ENCODE measurements at regions not wholly inside any gene's neighbourhood (a gene's known extent, or its start where the extent isn't known, plus 50 kb on each side); places are given as distances from the start of the nearest gene placed in this dataset.

DNA sequence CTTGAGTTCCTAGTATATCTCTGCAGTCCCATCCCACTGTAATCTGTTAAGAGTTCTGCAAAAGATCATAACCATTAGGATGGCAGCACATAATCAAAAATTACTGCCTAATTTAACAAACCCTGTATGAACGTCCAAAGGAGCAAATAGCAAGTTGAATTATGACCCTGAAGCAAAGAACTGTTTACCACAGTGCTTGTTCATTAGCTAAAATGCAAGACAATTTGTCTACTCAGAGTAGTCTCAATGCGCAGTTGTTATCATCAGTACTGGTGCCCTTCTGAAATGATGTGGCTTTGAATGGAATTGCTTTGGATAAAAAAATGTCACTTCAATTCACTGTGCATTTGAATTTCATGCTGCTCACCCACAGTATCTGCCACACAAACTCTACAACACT, 817.0 kb downstream of the SORCS1 start:
- TF ChIP-seq POLR2A (IDR thresholded peaks at IDR 0.05) (no peak), CTCF (IDR thresholded peaks at IDR 0.05) (no peak)
